ENCODE measurements at regions not wholly inside any gene's neighbourhood (a gene's known extent, or its start where the extent isn't known, plus 50 kb on each side); places are given as distances from the start of the nearest gene placed in this dataset.

- TF ChIP-seq CHD7 (IDR thresholded peaks at IDR 0.05; ENCODE audit: insufficient replicate concordance, low read length) = no peak
- no peak for TF ChIP-seq CREB1 (IDR thresholded peaks at IDR 0.05)
- TF ChIP-seq SAP30 (IDR thresholded peaks at IDR 0.05; ENCODE audit: insufficient read depth, insufficient replicate concordance, low read length) = no peak
- no peak for TF ChIP-seq KDM5A (IDR thresholded peaks at IDR 0.05; ENCODE audit: low read length)
- no peak for TF ChIP-seq SP1 (IDR thresholded peaks at IDR 0.05; ENCODE audit: low read depth, low read length)
- TF ChIP-seq EZH2 (IDR thresholded peaks at IDR 0.05; ENCODE audit: low read depth, low read length, severe bottlenecking) = no peak
- no peak for TF ChIP-seq ATF2 (IDR thresholded peaks at IDR 0.05; ENCODE audit: low read length)
- TF ChIP-seq JUND (IDR thresholded peaks at IDR 0.05; ENCODE audit: low read length) = no peak
Observed at GRCh38 chr20:39302312-39302711, 340.2 kb downstream of the DHX35 start (continued).
